ENCODE measurements at regions not wholly inside any gene's neighbourhood (a gene's known extent, or its start where the extent isn't known, plus 50 kb on each side); places are given as distances from the start of the nearest gene placed in this dataset.

GRCh38 chr9:82109626-82110025, 121.1 kb downstream of the SPATA31D1 start:
- Histone ChIP-seq H3K4me2 (ENCODE audit: insufficient read depth, insufficient read length, low read length) (no peak overlapping the region), H4K5ac (ENCODE audit: insufficient read length, low read depth, low read length) (no peak overlapping the region), H3T11ph (ENCODE audit: low read length) (no peak overlapping the region), H2BK12ac (ENCODE audit: insufficient read length, low read depth, low read length) (no peak overlapping the region), H3K9me3 (ENCODE audit: control insufficient read depth, low read depth, low read length) (no peaks in the 10 kb centered on the region), H2BK20ac (ENCODE audit: low read depth, low read length, poor library complexity, severe bottlenecking) (no peak overlapping the region), H3K18ac (ENCODE audit: insufficient read length, low read depth, low read length) (no peak overlapping the region), H3K23me2 (ENCODE audit: insufficient read length, low read depth, low read length, poor library complexity, severe bottlenecking) (no peaks in the 10 kb centered on the region), H3K79me1 (ENCODE audit: insufficient read depth, low read depth, low read length, poor library complexity, severe bottlenecking) (no peaks in the 10 kb centered on the region), H2AFZ (ENCODE audit: low read length) (no peak overlapping the region), H4K91ac (ENCODE audit: insufficient read length, low read depth, low read length) (no peak overlapping the region), H3K27ac (ENCODE audit: insufficient read length, low read depth, low read length) (no peak overlapping the region), H3K9ac (ENCODE audit: extremely low read depth, insufficient read length, low read length) (no peak overlapping the region), H4K8ac (replicated peaks; ENCODE audit: insufficient read length, low read depth, low read length) (no peak overlapping the region), H2BK5ac (ENCODE audit: insufficient read length, low read length) (no peak overlapping the region), H3K14ac (ENCODE audit: insufficient read depth, low read length) (no peak overlapping the region), H2AK5ac (ENCODE audit: insufficient read length, low read length) (no peak overlapping the region), H2BK120ac (ENCODE audit: low read depth, low read length, poor library complexity, severe bottlenecking) (no peak overlapping the region), H3K56ac (ENCODE audit: insufficient read length, low read depth, low read length) (no peak overlapping the region), H3K23ac (ENCODE audit: insufficient read length, low read depth, low read length) (no peak overlapping the region), H3K27me3 (ENCODE audit: insufficient read depth, low read length) (no peaks in the 10 kb centered on the region), H3K4me1 (ENCODE audit: insufficient read depth, low read length) (peaks cover 2% of the 10 kb centered on the region; the same call in 1 of the 2 replicates), H2BK15ac (ENCODE audit: low read depth, low read length) (no peak overlapping the region), H3K79me2 (ENCODE audit: insufficient read depth, low read length) (no peaks in the 10 kb centered on the region), H4K20me1 (ENCODE audit: control insufficient read depth, insufficient read depth, insufficient read length) (no peaks in the 10 kb centered on the region), H3K4ac (ENCODE audit: low read depth, low read length) (no peak overlapping the region)
- DNase-seq, result no peak
- H3K27me3 Mint-ChIP-seq (ENCODE audit: low read depth), result no peaks in the 10 kb centered on the region
- no peak for TF ChIP-seq CTCF (conservative IDR thresholded peaks at IDR 0.05)
- no peak overlapping the region for H3K4me3 Mint-ChIP-seq
- H3K27ac Mint-ChIP-seq, result no peak overlapping the region
- H3K36me3 Mint-ChIP-seq (ENCODE audit: insufficient read depth in 1 of 3, low read depth in 3 of 3), result no peaks in the 10 kb centered on the region
- peaks cover 15 to 17% of the 10 kb centered on the region in 2 experiments for H3K4me1 Mint-ChIP-seq
- no peaks in the 10 kb centered on the region for H3K9me3 Mint-ChIP-seq
